RWPE2 (cell line): ENCODE measurements at regions not wholly inside any gene's neighbourhood (a gene's known extent, or its start where the extent isn't known, plus 50 kb on each side); places are given as distances from the start of the nearest gene placed in this dataset.

Experiments
- ATAC-seq: fragments of 200-7000 bp; cut with Tn5 transposase; 3 replicates; pipeline ENCODE4 v1.9.1; 2021; ENCODE audit warnings: low read depth
- DNase-seq: peaks from one replicate; pipeline ENCODE4 v3.0.0-alpha.2; 2020; ENCODE audit warnings: low spot score
- H3K27ac ChIP-seq: fragments of 450-650 bp; 2 replicates; pipeline ENCODE4 v1.5.1; 2017; ENCODE audit warnings: mild to moderate bottlenecking; ENCODE audit not compliant: poor library complexity, severe bottlenecking
- H3K27me3 ChIP-seq: fragments of 250-450 bp; sonication (Bioruptor Pico); 2 replicates; pipeline ENCODE4 v1.5.1; 2021; ENCODE audit warnings: mild to moderate bottlenecking, moderate library complexity; ENCODE audit not compliant: insufficient read depth, poor library complexity, severe bottlenecking
- H3K36me3 ChIP-seq: fragments of 250-450 bp; sonication (Bioruptor Pico); 2 replicates; pipeline ENCODE4 v1.5.1; 2020; ENCODE audit warnings: low read depth, mild to moderate bottlenecking, moderate library complexity
- H3K4me1 ChIP-seq: fragments of 250-450 bp; sonication (Bioruptor Pico); 2 replicates; pipeline ENCODE4 v1.5.1; 2021; ENCODE audit warnings: mild to moderate bottlenecking, moderate library complexity; ENCODE audit not compliant: insufficient read depth, poor library complexity, severe bottlenecking
- H3K4me3 ChIP-seq: fragments of 250-450 bp; sonication (Bioruptor Pico); 2 replicates; pipeline ENCODE4 v1.5.1; 2021; ENCODE audit warnings: mild to moderate bottlenecking, moderate library complexity; ENCODE audit not compliant: severe bottlenecking
- H3K9me3 ChIP-seq: fragments of 250-450 bp; sonication (Bioruptor Pico); 2 replicates; pipeline ENCODE4 v1.5.1; 2021; ENCODE audit warnings: mild to moderate bottlenecking, moderate library complexity; ENCODE audit not compliant: severe bottlenecking
- TF ChIP-seq, protein P1 (sequence below): fragments of 450-650 bp; IDR thresholded peaks from one replicate; pipeline ENCODE4 v1.5.1; 2017; ENCODE audit warnings: mild to moderate bottlenecking, moderate library complexity; ENCODE audit not compliant: poor library complexity, severe bottlenecking

DNA sequence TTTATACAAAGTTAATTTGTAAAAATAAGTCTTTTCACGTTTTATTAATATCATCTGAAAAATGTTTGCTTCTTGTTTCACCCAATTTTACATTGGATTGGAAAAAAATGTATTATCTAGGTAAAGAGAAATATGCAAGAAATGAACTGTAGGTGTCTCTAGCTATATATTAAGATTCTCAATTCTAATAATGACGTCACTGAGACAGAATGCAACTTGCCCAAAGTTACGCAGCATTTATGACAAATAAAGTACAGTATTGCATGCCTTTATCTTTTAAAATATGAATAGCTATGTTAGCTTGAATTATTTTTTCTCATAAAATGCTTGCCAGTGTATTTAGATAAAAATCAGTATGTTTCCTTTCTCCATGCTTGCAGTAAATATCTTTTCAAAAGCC, 728.8 kb downstream of the RERGL start:
- Histone ChIP-seq H3K4me3 (no peak overlapping the region), H3K36me3 (no peaks in the 10 kb centered on the region), H3K27me3 (no peaks in the 10 kb centered on the region), H3K9me3 (no peaks in the 10 kb centered on the region), H3K27ac (no peak overlapping the region), H3K4me1 (no peaks in the 10 kb centered on the region)
- no peak for DNase-seq
- TF ChIP-seq, protein P1, sequence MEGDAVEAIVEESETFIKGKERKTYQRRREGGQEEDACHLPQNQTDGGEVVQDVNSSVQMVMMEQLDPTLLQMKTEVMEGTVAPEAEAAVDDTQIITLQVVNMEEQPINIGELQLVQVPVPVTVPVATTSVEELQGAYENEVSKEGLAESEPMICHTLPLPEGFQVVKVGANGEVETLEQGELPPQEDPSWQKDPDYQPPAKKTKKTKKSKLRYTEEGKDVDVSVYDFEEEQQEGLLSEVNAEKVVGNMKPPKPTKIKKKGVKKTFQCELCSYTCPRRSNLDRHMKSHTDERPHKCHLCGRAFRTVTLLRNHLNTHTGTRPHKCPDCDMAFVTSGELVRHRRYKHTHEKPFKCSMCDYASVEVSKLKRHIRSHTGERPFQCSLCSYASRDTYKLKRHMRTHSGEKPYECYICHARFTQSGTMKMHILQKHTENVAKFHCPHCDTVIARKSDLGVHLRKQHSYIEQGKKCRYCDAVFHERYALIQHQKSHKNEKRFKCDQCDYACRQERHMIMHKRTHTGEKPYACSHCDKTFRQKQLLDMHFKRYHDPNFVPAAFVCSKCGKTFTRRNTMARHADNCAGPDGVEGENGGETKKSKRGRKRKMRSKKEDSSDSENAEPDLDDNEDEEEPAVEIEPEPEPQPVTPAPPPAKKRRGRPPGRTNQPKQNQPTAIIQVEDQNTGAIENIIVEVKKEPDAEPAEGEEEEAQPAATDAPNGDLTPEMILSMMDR = peak; percentile 25
- no peak for ATAC-seq

DNA sequence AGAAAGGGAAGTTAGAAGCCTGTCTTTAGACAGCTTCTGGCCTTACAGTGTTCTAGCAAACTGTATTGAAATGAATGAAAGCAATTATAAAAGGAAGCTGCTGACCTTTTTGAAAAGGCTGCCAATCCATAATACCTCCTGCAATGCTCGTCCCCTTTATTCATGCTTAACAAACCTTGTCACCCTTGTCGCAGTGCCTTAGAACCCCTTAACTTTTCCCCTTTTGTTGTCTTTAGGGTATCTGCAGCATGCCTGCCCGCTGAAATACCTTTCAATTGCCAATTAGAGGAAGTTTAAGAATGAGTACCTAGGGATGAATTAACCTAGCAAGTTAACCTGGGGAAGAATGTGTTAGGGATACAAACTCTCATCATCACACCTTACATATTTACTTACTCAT, 731.2 kb downstream of the RERGL start:
- Histone ChIP-seq H3K9me3 (no peaks in the 10 kb centered on the region), H3K36me3 (no peaks in the 10 kb centered on the region), H3K27me3 (no peaks in the 10 kb centered on the region), H3K4me3 (no peak overlapping the region), H3K27ac (no peak overlapping the region), H3K4me1 (no peaks in the 10 kb centered on the region)
- ATAC-seq (no peak), DNase-seq (no peak)
- TF ChIP-seq, protein P1 = no peak

DNA sequence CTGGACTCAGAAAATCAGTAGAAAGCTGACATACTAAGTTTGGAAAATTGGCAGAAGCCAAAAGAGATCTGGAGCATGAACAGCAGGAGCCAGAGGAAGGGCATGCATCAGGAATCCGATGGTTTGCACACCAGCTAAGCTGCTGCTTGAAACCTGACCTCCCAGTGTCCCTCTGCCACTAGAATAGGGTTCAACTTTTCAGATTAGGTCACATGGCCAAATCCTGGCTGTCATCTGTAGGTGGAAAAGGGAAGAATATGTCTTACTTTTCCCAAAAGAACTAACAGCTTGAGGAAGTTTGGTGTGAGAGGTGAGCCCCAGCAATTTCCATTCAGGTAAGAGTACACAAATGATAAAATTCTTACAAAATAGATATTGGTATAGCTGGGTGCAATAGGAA, 732.6 kb downstream of the RERGL start:
- TF ChIP-seq, protein P1 = no peak
- no peak overlapping the region for H3K27ac ChIP-seq
- no peaks in the 10 kb centered on the region for H3K27me3 ChIP-seq
- no peaks in the 10 kb centered on the region for H3K9me3 ChIP-seq
- ATAC-seq (no peak), DNase-seq (no peak)
- no peaks in the 10 kb centered on the region for H3K36me3 ChIP-seq
- no peak overlapping the region for H3K4me3 ChIP-seq
- no peaks in the 10 kb centered on the region for H3K4me1 ChIP-seq

DNA sequence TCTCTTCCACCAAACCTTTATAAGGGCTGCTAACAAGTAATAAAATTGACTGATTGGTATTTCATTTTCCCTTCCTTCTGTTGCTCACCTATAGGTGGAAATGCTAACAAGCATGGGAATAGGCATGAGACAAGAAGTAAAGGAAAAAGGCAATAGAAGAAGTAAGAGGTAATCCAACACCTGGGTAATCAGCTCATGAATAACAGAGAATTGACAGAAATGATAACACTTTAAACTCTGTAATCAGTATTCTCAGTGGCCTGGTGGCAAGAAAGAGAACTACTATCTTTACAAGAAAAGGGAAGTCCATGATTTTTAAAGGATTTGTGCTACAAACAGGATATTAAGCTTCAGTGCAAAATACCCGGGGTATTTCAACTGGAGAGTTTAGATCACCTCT, 737.8 kb downstream of the RERGL start:
- H3K9me3 ChIP-seq = no peaks in the 10 kb centered on the region
- TF ChIP-seq, protein P1 = no peak
- no peak overlapping the region for H3K4me3 ChIP-seq
- H3K36me3 ChIP-seq = no peaks in the 10 kb centered on the region
- H3K27ac ChIP-seq = no peak overlapping the region
- H3K27me3 ChIP-seq = no peaks in the 10 kb centered on the region
- DNase-seq (no peak), ATAC-seq (no peak)
- no peaks in the 10 kb centered on the region for H3K4me1 ChIP-seq

DNA sequence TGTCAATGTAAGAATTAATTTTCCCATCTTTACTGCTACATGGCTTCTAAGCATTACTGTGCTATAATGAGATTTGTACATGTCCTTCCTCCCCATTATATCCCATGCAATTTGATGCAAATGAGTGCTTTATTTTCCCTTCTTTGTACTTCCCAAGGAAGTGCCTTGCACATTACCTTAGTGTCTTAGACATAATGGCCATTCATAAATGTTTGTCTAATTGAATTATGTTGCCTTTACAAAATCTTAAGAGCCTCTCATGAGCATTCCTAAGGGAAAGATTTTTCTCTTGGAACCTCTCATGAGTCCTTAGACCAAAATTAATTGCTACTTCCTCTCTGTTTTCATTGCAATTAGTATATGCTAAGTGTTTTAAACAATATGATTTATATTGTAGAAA, 741.7 kb downstream of the RERGL start:
- TF ChIP-seq, protein P1 = no peak
- Histone ChIP-seq H3K4me1 (no peaks in the 10 kb centered on the region), H3K4me3 (no peak overlapping the region), H3K27me3 (no peaks in the 10 kb centered on the region), H3K9me3 (no peaks in the 10 kb centered on the region), H3K36me3 (no peaks in the 10 kb centered on the region), H3K27ac (no peak overlapping the region)
- DNase-seq (no peak), ATAC-seq (no peak)
